ENCODE measurements at regions not wholly inside any gene's neighbourhood (a gene's known extent, or its start where the extent isn't known, plus 50 kb on each side); places are given as distances from the start of the nearest gene placed in this dataset.

GRCh38 chr10:120735773-120736371, 115.3 kb upstream of the WDR11 start:
- no peak overlapping the region for H3K27ac Mint-ChIP-seq
- ATAC-seq (peak in 1 of 2 donors; percentile 19), DNase-seq (ENCODE audit: low spot score in 2 of 2) (no peak)
- no peaks in the 10 kb centered on the region for H3K9me3 Mint-ChIP-seq
- no peaks in the 10 kb centered on the region for H3K36me3 Mint-ChIP-seq

- no peaks in the 10 kb centered on the region for H3K9me3 Mint-ChIP-seq
- no peaks in the 10 kb centered on the region for H3K36me3 Mint-ChIP-seq
- no peak overlapping the region for H3K27ac Mint-ChIP-seq
- no peak for DNase-seq (ENCODE audit: low spot score in 2 of 2)
- no peak for ATAC-seq
Observed at GRCh38 chr10:120736377-120736776, 114.8 kb upstream of the WDR11 start.

GRCh38 chr10:120738658-120739057, 112.5 kb upstream of the WDR11 start:
- Mint-ChIP-seq H3K27ac (no peak overlapping the region), H3K36me3 (no peaks in the 10 kb centered on the region), H3K9me3 (no peaks in the 10 kb centered on the region)
- no peak for DNase-seq (ENCODE audit: low spot score in 2 of 2)
- ATAC-seq: no peak

DNA sequence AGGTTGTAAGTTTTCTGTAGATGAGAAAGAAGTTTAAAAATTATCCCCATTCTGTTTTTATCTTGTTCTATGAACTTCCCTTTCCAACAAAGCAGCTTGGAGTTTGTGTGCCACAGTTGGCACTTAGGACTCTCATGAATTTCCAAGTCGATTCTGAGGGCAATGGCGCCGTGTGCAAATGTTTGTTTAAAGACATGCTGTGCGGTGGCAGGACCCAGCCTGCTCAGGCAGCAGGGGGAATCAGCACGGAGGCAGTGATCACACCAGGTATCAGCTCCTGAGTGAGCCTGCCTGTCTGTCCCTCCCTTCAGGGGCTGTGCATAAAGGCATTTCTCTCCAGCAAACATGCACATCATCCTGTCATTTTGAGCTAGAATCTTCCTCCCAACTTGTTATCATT, 109.8 kb upstream of the WDR11 start:
- Mint-ChIP-seq H3K27ac (no peak overlapping the region), H3K36me3 (no peaks in the 10 kb centered on the region), H3K9me3 (peaks cover 0 to 3% of the 10 kb centered on the region in 2 donors)
- no peak for ATAC-seq
- DNase-seq (ENCODE audit: low spot score in 2 of 2): no peak

DNA sequence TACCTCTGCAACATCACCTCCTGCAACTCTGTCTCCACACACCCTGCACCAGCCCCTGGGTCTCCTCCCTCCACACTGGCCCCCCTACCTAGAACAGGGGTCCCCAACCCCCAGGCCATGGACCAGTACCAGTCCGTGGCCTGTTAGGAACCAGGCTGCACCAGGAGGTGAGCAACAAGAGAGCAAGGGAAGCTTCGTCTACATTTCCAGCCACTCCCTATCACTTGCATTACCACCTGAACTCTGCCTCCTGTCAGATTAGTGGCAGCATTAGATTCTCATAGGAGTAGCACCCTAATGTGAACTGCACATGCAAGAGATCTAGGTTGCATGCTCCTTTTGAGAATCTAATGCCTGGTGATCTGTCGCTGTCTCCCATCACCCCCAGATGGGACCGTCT, 108.8 kb upstream of the WDR11 start:
- ATAC-seq (no peak), DNase-seq (ENCODE audit: low spot score in 2 of 2) (no peak)
- Mint-ChIP-seq H3K27ac (no peak overlapping the region), H3K9me3 (peaks cover 0 to 3% of the 10 kb centered on the region in 2 donors), H3K36me3 (no peaks in the 10 kb centered on the region)

- H3K27ac Mint-ChIP-seq: no peak overlapping the region
- H3K9me3 Mint-ChIP-seq: peaks cover 0 to 3% of the 10 kb centered on the region in 2 donors
- H3K36me3 Mint-ChIP-seq: no peaks in the 10 kb centered on the region
- ATAC-seq (no peak), DNase-seq (ENCODE audit: low spot score in 2 of 2) (no peak)
Observed at GRCh38 chr10:120744040-120744439, 107.1 kb upstream of the WDR11 start.

- no peaks in the 10 kb centered on the region for H3K36me3 Mint-ChIP-seq
- no peak overlapping the region for H3K27ac Mint-ChIP-seq
- ATAC-seq (no peak), DNase-seq (ENCODE audit: low spot score in 2 of 2) (no peak)
- H3K9me3 Mint-ChIP-seq: peaks cover 0 to 3% of the 10 kb centered on the region in 2 donors
Observed at GRCh38 chr10:120746001-120746777, 105.0 kb upstream of the WDR11 start.

- no peak for ATAC-seq
- Mint-ChIP-seq H3K27ac (no peak overlapping the region), H3K9me3 (peaks cover 0 to 3% of the 10 kb centered on the region in 2 donors), H3K36me3 (no peaks in the 10 kb centered on the region)
- no peak for DNase-seq (ENCODE audit: low spot score in 2 of 2)
Observed at GRCh38 chr10:120748519-120748918, 102.6 kb upstream of the WDR11 start.

DNA sequence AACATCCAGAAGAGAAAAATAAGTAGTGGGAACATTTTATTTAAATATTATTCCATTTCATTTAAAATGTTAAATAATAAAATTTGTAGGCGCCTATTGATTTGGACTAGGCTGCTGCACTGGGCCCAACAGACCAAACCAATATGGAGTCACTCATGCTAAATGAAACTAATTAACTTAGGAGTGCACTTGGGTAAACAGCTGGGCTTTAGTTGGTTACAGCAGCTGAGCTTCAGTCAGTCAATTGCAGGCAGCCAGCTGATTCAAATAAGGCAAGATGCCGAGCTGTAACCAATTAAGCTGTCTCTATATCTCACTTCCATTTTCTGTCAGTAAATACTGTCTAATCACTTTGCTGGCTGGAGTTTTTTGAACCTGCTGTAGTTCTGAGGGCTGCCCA, 102.1 kb upstream of the WDR11 start:
- DNase-seq (ENCODE audit: low spot score in 2 of 2) (no peak), ATAC-seq (no peak)
- Mint-ChIP-seq H3K27ac (no peak overlapping the region), H3K36me3 (no peaks in the 10 kb centered on the region), H3K9me3 (peaks cover 0 to 3% of the 10 kb centered on the region in 2 donors)

- DNase-seq (ENCODE audit: low spot score in 2 of 2): no peak
- Mint-ChIP-seq H3K36me3 (no peaks in the 10 kb centered on the region), H3K9me3 (no peaks in the 10 kb centered on the region), H3K27ac (no peak overlapping the region)
- ATAC-seq: no peak
Observed at GRCh38 chr10:120749856-120750566, 101.2 kb upstream of the WDR11 start.

GRCh38 chr10:120755771-120756170, 95.4 kb upstream of the WDR11 start:
- no peaks in the 10 kb centered on the region for H3K9me3 Mint-ChIP-seq
- ATAC-seq: no peak
- no peak for DNase-seq (ENCODE audit: low spot score in 2 of 2)
- H3K27ac Mint-ChIP-seq: no peak overlapping the region
- no peaks in the 10 kb centered on the region for H3K36me3 Mint-ChIP-seq

- ATAC-seq (no peak), DNase-seq (ENCODE audit: low spot score in 2 of 2) (no peak)
- Mint-ChIP-seq H3K27ac (no peak overlapping the region), H3K36me3 (no peaks in the 10 kb centered on the region), H3K9me3 (no peaks in the 10 kb centered on the region)
Observed at GRCh38 chr10:120760253-120760652, 90.9 kb upstream of the WDR11 start.

GRCh38 chr10:120761951-120762350, 89.2 kb upstream of the WDR11 start:
- Mint-ChIP-seq H3K9me3 (no peaks in the 10 kb centered on the region), H3K36me3 (no peaks in the 10 kb centered on the region), H3K27ac (no peak overlapping the region)
- DNase-seq (ENCODE audit: low spot score in 2 of 2) (no peak), ATAC-seq (peak in 1 of 2 donors; percentile 35)

DNA sequence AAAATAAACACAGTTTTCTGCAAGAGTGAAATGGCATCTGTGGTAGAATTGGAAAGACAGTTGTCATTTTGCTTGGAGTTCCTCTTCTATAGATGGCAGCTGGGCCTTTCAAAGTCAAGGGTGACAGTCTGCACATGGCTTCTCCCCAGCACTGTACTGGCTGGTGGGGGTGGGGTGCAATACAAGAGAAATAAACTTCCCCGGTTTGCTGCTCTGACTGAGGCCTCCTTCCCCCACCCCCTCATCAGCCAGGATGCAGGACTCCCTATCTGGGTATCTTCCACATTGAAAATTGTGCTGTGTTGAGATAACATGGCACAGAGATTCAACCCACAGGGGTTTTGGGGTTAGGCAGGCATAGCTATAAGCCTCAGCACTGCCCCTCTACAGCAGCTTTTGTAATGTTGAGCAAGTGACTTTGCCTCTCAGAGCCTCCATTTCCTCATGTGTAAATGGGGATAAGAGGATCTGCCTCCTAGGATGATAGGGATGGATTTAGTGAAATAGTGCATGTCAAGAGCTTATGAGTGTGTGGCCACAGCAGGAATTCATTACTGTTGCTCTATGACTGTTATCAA, 85.8 kb upstream of the WDR11 start:
- DNase-seq (ENCODE audit: low spot score in 2 of 2) (no peak), ATAC-seq (no peak)
- Mint-ChIP-seq H3K36me3 (no peaks in the 10 kb centered on the region), H3K9me3 (no peaks in the 10 kb centered on the region), H3K27ac (no peak overlapping the region)

GRCh38 chr10:120768227-120768626, 82.9 kb upstream of the WDR11 start:
- H3K27ac Mint-ChIP-seq: no peak overlapping the region
- ATAC-seq: no peak
- no peak for DNase-seq (ENCODE audit: low spot score in 2 of 2)
- no peaks in the 10 kb centered on the region for H3K9me3 Mint-ChIP-seq
- no peaks in the 10 kb centered on the region for H3K36me3 Mint-ChIP-seq

DNA sequence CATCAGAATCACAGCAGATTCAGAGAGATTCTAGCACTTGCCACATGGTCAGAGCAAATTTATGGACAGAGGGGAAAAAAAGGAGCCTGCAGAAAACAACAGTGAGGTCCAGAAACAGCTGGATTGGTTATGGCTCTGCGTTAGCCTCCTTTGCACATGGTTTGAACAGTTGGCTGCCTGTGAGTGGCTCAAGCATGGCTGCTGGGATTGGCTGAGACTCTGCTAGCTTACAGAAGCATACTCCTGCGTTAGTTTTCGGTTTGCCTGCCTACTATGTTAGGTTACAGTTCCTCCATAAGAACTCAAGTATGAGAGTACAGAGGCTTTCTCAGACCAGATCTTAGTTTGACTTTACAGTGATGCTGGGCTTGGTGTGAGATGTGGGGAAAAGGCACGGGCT, 80.7 kb upstream of the WDR11 start:
- no peak for DNase-seq (ENCODE audit: low spot score in 2 of 2)
- no peak for ATAC-seq
- Mint-ChIP-seq H3K9me3 (no peaks in the 10 kb centered on the region), H3K36me3 (no peaks in the 10 kb centered on the region), H3K27ac (no peak overlapping the region)

DNA sequence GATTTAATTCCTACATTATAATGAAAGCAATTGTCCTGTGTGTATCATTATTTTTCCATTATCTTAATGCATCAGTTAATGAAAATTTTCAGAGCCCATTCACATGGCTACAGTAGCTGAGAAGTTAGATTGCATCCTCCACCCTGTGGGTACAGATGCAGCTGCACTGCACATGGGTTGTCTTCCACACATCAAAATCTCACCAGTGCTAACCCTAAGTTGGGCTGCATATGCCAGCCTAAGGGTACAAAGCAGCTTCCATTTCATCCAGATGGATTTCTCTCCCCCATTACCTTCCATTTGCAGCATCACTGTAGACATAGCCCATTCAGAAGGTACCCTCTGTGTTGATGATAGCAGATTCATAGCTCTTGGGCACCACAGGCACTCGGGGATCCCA, 74.7 kb upstream of the WDR11 start:
- Mint-ChIP-seq H3K36me3 (no peaks in the 10 kb centered on the region), H3K9me3 (no peaks in the 10 kb centered on the region), H3K27ac (no peak overlapping the region)
- DNase-seq (ENCODE audit: low spot score in 2 of 2) (no peak), ATAC-seq (no peak)

Measured in activated naive CD4-positive, alpha-beta T cell treated with anti-CD3 and anti-CD28 coated beads, Interleukin-2, amount 50 U/mL, for 72 hours (primary cell).